Bronchial epithelial cell (primary cell): ENCODE measurements at regions not wholly inside any gene's neighbourhood (a gene's known extent, or its start where the extent isn't known, plus 50 kb on each side); places are given as distances from the start of the nearest gene placed in this dataset.

ENCODE experiments used
- DNase-seq: peaks from one replicate; pipeline ENCODE4 v3.0.0-alpha.2; 2010; ENCODE audit warnings: low read depth
- FAIRE-seq: peaks from 2 replicates; lab custom pipeline; 2011; peaks lifted over from hg19 to GRCh38; lab: Jason Lieb, UNC
- H3K27me3 ChIP-seq: 2 replicates; pipeline ENCODE4 v1.5.1; 2011; ENCODE audit warnings: low read length; ENCODE audit not compliant: control insufficient read depth, insufficient read depth
- H3K36me3 ChIP-seq: 2 replicates; pipeline ENCODE4 v1.5.1; 2011; ENCODE audit warnings: low read length; ENCODE audit not compliant: control insufficient read depth, insufficient read depth
- H3K4me3 ChIP-seq: 2 replicates; pipeline ENCODE4 v1.5.1; 2011; ENCODE audit warnings: mild to moderate bottlenecking, low read depth, low read length, control low read depth
- CTCF ChIP-seq: IDR thresholded peaks from 2 replicates; pipeline ENCODE4 v1.5.1; 2011; ENCODE audit warnings: mild to moderate bottlenecking, moderate library complexity, low read length, control low read depth, inconsistent platforms; ENCODE audit not compliant: insufficient read depth, severe bottlenecking

DNA sequence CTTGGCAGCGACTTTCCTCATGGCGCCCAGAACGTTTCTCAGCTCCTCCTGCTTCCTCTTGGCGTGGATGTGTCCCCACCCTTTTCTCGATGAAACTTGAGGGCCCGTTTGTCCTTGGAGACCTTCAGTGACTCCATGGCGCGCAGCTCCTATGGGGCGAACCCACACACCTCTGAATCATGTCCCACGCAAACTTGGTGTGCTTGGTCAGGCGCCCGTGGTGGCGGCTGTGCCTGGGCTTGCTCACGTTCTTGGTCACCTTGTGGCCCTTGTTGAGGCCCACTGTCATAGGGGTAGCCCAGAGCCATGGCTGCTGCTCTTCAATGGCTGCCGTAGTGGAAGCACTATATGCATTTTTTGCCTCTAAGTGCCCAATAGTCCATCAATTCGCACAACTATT is 117.5 kb upstream of the FOXP2 start:
- no peak for DNase-seq
- Histone ChIP-seq H3K4me3 (no peak overlapping the region), H3K36me3 (no peaks in the 10 kb centered on the region), H3K27me3 (no peaks in the 10 kb centered on the region)
- FAIRE-seq, result no peak
- TF ChIP-seq CTCF, result no peak

- H3K36me3 ChIP-seq, result no peaks in the 10 kb centered on the region
- H3K4me3 ChIP-seq, result no peak overlapping the region
- no peak for DNase-seq
- no peaks in the 10 kb centered on the region for H3K27me3 ChIP-seq
- no peak for TF ChIP-seq CTCF
- FAIRE-seq, result no peak
Measured at GRCh38 chr7:114295522-114295921, 119.1 kb upstream of the FOXP2 start.

- no peak for FAIRE-seq
Measured at GRCh38 chr7:114294036-114294435, 120.6 kb upstream of the FOXP2 start.

GRCh38 chr7:114293289-114294012 is 121.2 kb upstream of the FOXP2 start:
- Histone ChIP-seq H3K36me3 (no peaks in the 10 kb centered on the region), H3K27me3 (no peaks in the 10 kb centered on the region), H3K4me3 (no peak overlapping the region)
- TF ChIP-seq CTCF, result no peak
- peak; percentile 35 for DNase-seq
- FAIRE-seq, result no peak

More at GRCh38 chr7:114294036-114294435, 120.6 kb upstream of the FOXP2 start:
- no peak for DNase-seq
- no peak for TF ChIP-seq CTCF
- H3K4me3 ChIP-seq, result no peak overlapping the region
- H3K36me3 ChIP-seq, result no peaks in the 10 kb centered on the region
- no peaks in the 10 kb centered on the region for H3K27me3 ChIP-seq

DNA sequence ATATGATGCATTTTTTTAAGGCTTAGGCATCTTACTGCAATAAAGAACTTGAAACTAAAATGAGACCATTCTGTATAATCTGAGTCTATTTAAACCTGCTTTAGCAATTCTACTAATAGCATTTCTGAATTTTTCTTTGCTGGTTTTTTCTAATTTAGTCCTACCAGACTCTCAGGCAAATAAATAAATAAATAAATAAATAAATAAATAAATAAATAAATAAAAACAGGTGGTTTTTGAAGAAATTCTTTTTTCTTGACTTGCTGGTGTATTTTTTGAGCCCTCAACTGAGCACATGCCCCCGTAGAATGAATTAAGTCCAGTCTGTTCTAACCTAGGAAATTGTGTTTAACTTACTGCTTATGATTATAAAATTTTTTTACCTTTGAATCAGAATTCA is 134.7 kb upstream of the FOXP2 start:
- DNase-seq, result no peak
- Histone ChIP-seq H3K27me3 (no peaks in the 10 kb centered on the region), H3K4me3 (no peak overlapping the region), H3K36me3 (no peaks in the 10 kb centered on the region)
- FAIRE-seq, result no peak
- no peak for TF ChIP-seq CTCF

DNA sequence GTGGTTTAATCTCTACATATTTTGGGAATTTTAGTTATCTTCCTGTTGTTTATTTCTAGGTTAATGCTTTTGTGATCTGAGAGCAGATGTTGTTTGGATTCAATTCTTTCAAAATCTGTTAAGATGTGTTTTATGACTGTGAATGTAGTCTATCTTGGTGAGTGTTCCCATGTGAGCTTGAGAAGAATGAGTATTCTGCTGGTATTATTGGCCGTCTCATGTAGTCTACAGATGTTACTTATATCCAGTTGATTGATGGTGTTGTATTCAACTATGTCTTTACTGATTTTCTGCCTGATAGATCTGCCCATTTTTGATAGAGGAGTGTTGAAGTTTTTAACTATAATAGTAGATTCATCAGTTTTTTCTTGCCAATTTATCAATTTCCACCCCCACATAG is 141.4 kb upstream of the FOXP2 start:
- no peak overlapping the region for H3K4me3 ChIP-seq
- FAIRE-seq, result no peak
- H3K27me3 ChIP-seq, result no peaks in the 10 kb centered on the region
- no peaks in the 10 kb centered on the region for H3K36me3 ChIP-seq
- no peak for DNase-seq
- no peak for TF ChIP-seq CTCF
